RWPE2 (cell line): ENCODE measurements at regions not wholly inside any gene's neighbourhood (a gene's known extent, or its start where the extent isn't known, plus 50 kb on each side); places are given as distances from the start of the nearest gene placed in this dataset.
A peak's percentile ranks its signal among the peaks of the same experiment; 100 is the strongest.

Source experiments
- ATAC-seq: fragments of 200-7000 bp; cut with Tn5 transposase; 3 replicates; pipeline ENCODE4 v1.9.1; 2021; ENCODE audit warnings: low read depth
- DNase-seq: peaks from one replicate; pipeline ENCODE4 v3.0.0-alpha.2; 2020; ENCODE audit warnings: low spot score
- H3K27ac ChIP-seq: fragments of 450-650 bp; 2 replicates; pipeline ENCODE4 v1.5.1; 2017; ENCODE audit warnings: mild to moderate bottlenecking; ENCODE audit not compliant: poor library complexity, severe bottlenecking
- H3K27me3 ChIP-seq: fragments of 250-450 bp; sonication (Bioruptor Pico); 2 replicates; pipeline ENCODE4 v1.5.1; 2021; ENCODE audit warnings: mild to moderate bottlenecking, moderate library complexity; ENCODE audit not compliant: insufficient read depth, poor library complexity, severe bottlenecking
- H3K36me3 ChIP-seq: fragments of 250-450 bp; sonication (Bioruptor Pico); 2 replicates; pipeline ENCODE4 v1.5.1; 2020; ENCODE audit warnings: low read depth, mild to moderate bottlenecking, moderate library complexity
- H3K4me1 ChIP-seq: fragments of 250-450 bp; sonication (Bioruptor Pico); 2 replicates; pipeline ENCODE4 v1.5.1; 2021; ENCODE audit warnings: mild to moderate bottlenecking, moderate library complexity; ENCODE audit not compliant: insufficient read depth, poor library complexity, severe bottlenecking
- H3K4me3 ChIP-seq: fragments of 250-450 bp; sonication (Bioruptor Pico); 2 replicates; pipeline ENCODE4 v1.5.1; 2021; ENCODE audit warnings: mild to moderate bottlenecking, moderate library complexity; ENCODE audit not compliant: severe bottlenecking
- H3K9me3 ChIP-seq: fragments of 250-450 bp; sonication (Bioruptor Pico); 2 replicates; pipeline ENCODE4 v1.5.1; 2021; ENCODE audit warnings: mild to moderate bottlenecking, moderate library complexity; ENCODE audit not compliant: severe bottlenecking
- TF ChIP-seq, protein P1 (sequence below): fragments of 450-650 bp; IDR thresholded peaks from one replicate; pipeline ENCODE4 v1.5.1; 2017; ENCODE audit warnings: mild to moderate bottlenecking, moderate library complexity; ENCODE audit not compliant: poor library complexity, severe bottlenecking

DNA sequence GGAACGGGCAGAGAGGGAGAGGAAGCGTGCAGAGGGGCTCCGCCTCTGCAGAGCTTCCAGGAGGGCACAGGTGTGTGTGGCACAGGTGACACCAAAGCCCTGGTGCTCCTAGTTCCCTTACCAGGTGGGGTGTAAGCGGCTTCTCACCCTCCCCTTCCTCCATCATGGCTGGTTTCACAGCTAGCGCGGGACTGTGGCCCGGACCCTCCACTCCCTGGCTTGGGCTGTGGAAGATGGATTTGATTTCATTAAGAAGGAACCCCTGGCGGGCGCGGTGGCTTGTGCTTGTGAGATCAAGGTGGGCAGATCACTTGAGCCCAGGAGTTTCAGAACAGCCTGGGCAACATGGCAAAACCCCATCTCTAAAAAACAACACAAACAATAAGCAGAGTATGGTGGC lies 241.2 kb upstream of the GSE1 start:
- Histone ChIP-seq H3K4me1 (peaks cover 21% of the 10 kb centered on the region), H3K27ac (no peak overlapping the region), H3K9me3 (no peaks in the 10 kb centered on the region), H3K4me3 (no peak overlapping the region), H3K36me3 (no peaks in the 10 kb centered on the region), H3K27me3 (no peaks in the 10 kb centered on the region)
- no peak for DNase-seq
- TF ChIP-seq, protein P1, sequence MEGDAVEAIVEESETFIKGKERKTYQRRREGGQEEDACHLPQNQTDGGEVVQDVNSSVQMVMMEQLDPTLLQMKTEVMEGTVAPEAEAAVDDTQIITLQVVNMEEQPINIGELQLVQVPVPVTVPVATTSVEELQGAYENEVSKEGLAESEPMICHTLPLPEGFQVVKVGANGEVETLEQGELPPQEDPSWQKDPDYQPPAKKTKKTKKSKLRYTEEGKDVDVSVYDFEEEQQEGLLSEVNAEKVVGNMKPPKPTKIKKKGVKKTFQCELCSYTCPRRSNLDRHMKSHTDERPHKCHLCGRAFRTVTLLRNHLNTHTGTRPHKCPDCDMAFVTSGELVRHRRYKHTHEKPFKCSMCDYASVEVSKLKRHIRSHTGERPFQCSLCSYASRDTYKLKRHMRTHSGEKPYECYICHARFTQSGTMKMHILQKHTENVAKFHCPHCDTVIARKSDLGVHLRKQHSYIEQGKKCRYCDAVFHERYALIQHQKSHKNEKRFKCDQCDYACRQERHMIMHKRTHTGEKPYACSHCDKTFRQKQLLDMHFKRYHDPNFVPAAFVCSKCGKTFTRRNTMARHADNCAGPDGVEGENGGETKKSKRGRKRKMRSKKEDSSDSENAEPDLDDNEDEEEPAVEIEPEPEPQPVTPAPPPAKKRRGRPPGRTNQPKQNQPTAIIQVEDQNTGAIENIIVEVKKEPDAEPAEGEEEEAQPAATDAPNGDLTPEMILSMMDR: no peak
- ATAC-seq: no peak

DNA sequence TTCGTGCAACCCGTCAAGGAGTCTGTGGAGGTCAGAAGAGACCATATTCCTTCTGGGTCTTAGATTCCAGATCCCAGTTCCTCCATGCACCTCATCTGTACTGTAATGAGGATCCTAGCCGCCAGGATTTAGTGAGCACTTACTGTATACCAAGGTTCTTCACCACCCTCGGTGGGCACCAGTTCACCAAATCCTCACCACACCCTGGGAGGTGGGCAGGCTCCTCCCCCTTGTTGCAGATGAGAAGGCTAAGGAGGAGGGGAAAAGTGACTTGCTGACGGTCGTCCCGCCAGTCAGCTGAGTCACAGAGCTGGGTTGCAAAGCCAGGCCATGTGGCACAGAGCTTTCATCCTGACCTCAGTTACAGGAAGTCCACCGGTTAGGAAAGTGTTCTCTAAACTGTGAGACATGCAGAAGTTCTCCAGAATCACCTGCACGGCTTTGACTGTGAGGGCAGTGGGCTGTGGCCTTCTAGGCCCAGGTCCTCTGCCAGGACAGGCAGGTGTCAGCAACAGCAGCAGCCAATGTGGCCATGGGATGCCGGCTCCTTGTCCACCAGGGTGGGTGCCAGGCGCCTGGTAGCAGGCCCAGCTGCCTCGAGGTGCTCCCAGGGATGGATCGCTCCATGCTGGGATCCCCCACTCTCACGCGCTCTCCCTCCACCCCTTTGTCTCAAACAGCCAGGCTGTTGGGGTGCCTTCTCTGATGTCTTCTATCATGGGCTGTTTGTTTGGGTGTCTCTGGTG lies 240.3 kb upstream of the GSE1 start:
- peak; percentile 62 for ATAC-seq
- no peaks in the 10 kb centered on the region for H3K27me3 ChIP-seq
- TF ChIP-seq, protein P1: no peak

DNA sequence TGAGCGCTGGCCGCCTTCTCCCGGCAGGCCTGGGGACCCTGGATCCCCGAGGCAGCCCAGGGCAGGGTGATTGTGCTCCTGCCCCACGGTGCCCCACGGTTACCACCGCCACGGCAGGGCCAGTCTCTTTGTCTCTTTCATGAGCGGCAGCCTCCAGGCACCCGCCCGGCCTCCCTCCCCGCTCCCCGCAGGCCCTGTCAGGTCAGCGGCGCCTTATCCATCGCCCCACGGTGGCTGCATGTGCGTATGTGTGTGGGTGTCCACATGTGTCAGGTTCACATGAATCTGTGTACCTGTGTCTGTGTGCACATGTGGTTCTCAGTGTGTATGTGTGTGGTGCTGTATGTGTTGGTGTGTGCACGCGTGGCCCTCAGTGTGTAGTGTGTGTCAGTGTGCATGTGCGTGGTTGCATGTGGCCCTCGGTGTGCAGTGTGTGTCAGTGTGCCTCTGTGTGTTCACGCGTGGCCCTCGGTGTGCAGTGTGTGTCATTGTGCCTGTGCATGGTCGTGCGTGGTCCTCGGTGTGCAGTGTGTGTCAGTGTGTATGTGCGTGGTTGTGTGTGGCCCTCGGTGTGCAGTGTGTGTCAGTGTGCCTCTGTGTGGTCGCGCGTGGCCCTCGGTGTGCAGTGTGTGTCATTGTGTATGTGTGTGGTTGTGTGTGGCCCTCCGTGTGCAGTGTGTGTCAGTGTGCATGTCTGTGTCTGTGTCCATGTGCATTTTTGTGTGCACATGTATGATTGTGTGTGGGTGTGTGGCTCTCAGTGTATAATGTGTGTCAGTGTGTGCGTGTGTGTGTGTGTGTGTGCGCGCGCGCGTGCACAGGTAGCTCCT lies 239.2 kb upstream of the GSE1 start:
- Histone ChIP-seq H3K4me1 (peaks cover 21% of the 10 kb centered on the region), H3K36me3 (no peaks in the 10 kb centered on the region), H3K27ac (no peak overlapping the region), H3K27me3 (no peaks in the 10 kb centered on the region), H3K4me3 (no peak overlapping the region), H3K9me3 (no peaks in the 10 kb centered on the region)
- ATAC-seq: no peak
- TF ChIP-seq, protein P1: no peak
- no peak for DNase-seq

More for the DNA sequence above, 240.3 kb upstream of the GSE1 start:
- Histone ChIP-seq H3K4me3 (no peak overlapping the region), H3K27ac (peak overlapping the region; percentile 13), H3K9me3 (no peaks in the 10 kb centered on the region), H3K4me1 (peaks cover 21% of the 10 kb centered on the region), H3K36me3 (no peaks in the 10 kb centered on the region)
- DNase-seq: no peak

DNA sequence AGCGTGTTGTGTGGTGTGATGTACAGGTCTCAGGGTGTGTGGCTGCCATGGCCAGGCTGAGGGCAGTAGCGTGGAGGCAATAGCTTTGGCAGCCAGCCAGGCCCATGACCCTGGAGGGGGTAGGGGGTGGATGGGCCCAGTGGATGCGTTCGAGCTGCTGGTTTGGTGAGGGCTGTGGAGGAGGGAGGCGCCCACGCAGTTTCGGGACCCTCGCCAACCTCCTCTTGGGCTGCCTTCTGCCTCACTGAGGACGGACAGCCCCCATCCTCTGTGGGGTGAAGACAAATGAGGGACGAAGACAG lies 238.6 kb upstream of the GSE1 start:
- DNase-seq: no peak
- Histone ChIP-seq H3K4me1 (peaks cover 21% of the 10 kb centered on the region), H3K27ac (no peak overlapping the region), H3K9me3 (no peaks in the 10 kb centered on the region), H3K36me3 (no peaks in the 10 kb centered on the region), H3K4me3 (no peak overlapping the region), H3K27me3 (no peaks in the 10 kb centered on the region)
- TF ChIP-seq, protein P1: no peak
- ATAC-seq: no peak

DNA sequence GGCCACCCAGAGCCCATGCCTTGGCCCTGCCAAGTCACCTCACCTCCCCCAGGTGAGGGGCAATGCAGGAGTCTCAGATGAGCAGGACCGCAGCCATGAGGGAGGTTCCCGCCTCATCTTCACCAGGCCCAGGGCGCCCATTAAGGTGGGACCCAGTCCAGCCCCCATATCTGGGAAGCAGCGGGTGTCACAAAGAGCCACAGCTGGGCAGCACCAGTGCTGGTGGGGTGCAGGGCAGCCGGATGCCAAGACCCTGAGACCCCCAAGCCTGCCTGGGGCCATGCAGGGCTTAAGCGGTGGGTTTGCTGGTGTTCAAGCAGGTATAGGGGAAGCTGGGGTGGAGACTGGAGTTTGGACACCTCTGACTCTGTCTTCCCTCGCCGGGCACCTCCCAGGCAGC lies 237.8 kb upstream of the GSE1 start:
- Histone ChIP-seq H3K27me3 (no peaks in the 10 kb centered on the region), H3K4me3 (no peak overlapping the region), H3K36me3 (no peaks in the 10 kb centered on the region), H3K27ac (no peak overlapping the region), H3K9me3 (no peaks in the 10 kb centered on the region), H3K4me1 (peaks cover 18% of the 10 kb centered on the region)
- ATAC-seq (no peak), DNase-seq (no peak)
- TF ChIP-seq, protein P1: no peak
